ENCODE measurements at regions not wholly inside any gene's neighbourhood (a gene's known extent, or its start where the extent isn't known, plus 50 kb on each side); places are given as distances from the start of the nearest gene placed in this dataset.

DNA sequence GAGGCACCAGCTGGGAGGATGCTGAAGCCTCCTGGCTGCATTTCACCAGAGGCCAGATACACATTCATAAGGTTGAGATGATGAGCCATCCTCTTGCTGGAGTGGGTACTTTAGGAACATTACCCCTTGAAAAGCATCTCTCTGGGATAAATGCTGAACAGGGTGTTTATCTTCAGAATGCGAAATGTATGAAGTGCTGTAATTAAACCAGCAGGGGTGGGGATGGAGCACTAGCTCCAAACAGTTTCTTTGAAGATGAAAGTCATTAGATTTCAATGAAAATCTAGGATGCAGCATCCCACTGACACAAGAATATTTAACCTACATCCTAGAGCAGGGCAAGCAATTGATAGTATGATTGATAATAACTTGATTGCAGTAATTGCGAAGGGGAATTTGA lies 158.1 kb downstream of the CYLD start:
- TF ChIP-seq, protein P1, sequence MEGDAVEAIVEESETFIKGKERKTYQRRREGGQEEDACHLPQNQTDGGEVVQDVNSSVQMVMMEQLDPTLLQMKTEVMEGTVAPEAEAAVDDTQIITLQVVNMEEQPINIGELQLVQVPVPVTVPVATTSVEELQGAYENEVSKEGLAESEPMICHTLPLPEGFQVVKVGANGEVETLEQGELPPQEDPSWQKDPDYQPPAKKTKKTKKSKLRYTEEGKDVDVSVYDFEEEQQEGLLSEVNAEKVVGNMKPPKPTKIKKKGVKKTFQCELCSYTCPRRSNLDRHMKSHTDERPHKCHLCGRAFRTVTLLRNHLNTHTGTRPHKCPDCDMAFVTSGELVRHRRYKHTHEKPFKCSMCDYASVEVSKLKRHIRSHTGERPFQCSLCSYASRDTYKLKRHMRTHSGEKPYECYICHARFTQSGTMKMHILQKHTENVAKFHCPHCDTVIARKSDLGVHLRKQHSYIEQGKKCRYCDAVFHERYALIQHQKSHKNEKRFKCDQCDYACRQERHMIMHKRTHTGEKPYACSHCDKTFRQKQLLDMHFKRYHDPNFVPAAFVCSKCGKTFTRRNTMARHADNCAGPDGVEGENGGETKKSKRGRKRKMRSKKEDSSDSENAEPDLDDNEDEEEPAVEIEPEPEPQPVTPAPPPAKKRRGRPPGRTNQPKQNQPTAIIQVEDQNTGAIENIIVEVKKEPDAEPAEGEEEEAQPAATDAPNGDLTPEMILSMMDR (IDR thresholded peaks at IDR 0.05; ENCODE audit: low read depth, low read length, missing control alignments): no peak
- DNase-seq (ENCODE audit: low read depth): no peak
- no peak overlapping the region for H3K4me3 ChIP-seq (ENCODE audit: low read depth, low read length)

DNA sequence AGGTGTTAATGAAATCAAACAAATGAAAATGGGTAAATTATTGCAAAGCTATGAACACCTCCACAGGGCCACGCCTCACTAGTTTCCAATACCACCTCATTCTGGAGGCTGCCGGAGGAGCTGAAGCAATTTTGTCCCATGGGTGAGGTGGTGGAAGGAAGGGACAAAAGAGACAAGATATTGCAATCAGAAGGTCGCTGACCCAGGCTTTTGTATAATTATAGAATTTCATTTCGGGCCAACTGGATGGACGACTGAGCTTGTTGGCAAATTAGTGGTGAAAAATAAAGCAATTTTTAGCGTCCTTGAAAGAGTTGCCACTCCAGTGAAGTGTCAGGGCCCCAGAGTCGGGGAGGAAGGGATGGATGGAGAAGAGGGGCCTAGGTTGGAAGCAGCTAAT lies 147.9 kb downstream of the CYLD start:
- H3K4me3 ChIP-seq (ENCODE audit: low read depth, low read length): no peak overlapping the region
- no peak for DNase-seq (ENCODE audit: low read depth)
- TF ChIP-seq, protein P1 (IDR thresholded peaks at IDR 0.05; ENCODE audit: low read depth, low read length, missing control alignments): no peak

DNA sequence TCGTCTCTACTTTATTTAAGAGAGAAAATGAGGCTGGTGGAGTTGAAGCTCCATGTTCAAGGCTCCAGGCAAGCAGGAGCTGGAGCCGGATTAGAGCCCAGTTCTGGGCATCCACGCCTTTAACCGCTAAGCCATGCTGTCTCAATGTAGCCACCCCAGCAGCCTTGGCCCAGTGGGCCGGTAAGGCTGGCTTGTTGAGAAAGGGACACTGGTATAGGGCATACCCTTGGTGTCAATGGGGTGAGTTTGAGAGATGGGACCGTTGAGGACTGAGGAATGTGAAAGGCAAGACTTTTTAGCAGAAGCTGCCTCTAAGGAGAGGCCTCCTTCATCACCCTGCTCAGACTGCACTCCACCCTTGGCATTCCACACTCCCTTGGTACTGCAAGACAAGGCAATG lies 147.4 kb downstream of the CYLD start:
- no peak for DNase-seq (ENCODE audit: low read depth)
- no peak overlapping the region for H3K4me3 ChIP-seq (ENCODE audit: low read depth, low read length)
- TF ChIP-seq, protein P1 (IDR thresholded peaks at IDR 0.05; ENCODE audit: low read depth, low read length, missing control alignments): no peak

DNA sequence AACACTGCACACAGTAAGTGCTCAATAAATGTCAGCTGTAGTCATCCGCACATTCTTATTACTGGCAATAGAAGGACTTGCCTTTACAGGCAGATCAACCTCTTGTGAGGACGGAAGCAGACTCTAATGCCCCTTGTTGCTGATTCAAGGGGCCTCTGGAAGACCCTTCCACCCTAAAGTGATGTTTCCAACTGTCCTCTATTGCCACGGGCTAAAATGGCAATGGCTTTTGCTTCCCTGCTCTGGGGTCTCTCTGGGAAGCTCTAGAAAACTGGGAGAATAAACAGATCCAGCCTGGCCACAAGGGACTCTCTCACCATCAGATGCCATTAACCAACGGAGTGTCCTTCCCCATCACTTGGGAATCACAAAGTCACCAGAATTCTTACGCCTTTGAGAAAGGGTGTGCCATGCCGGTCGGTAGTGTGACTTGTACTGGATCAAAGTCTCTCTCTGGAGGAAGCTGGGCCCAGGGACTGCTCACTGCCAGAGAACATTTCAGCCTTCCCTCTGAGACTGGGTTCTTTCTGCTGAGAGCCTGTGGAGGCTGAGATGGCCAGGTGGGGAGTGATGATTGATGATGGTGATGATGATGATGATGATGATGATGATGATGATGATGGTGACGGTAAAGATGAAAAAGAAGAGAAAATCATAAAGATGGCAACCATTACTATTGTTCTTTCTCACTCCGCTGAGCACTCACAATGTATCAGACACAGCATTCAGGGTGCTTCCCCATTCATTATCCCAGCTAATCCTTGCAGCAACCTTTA lies 146.8 kb downstream of the CYLD start:
- no peak for DNase-seq (ENCODE audit: low read depth)
- TF ChIP-seq, protein P1 (IDR thresholded peaks at IDR 0.05; ENCODE audit: low read depth, low read length, missing control alignments): no peak
- no peak overlapping the region for H3K4me3 ChIP-seq (ENCODE audit: low read depth, low read length)

DNA sequence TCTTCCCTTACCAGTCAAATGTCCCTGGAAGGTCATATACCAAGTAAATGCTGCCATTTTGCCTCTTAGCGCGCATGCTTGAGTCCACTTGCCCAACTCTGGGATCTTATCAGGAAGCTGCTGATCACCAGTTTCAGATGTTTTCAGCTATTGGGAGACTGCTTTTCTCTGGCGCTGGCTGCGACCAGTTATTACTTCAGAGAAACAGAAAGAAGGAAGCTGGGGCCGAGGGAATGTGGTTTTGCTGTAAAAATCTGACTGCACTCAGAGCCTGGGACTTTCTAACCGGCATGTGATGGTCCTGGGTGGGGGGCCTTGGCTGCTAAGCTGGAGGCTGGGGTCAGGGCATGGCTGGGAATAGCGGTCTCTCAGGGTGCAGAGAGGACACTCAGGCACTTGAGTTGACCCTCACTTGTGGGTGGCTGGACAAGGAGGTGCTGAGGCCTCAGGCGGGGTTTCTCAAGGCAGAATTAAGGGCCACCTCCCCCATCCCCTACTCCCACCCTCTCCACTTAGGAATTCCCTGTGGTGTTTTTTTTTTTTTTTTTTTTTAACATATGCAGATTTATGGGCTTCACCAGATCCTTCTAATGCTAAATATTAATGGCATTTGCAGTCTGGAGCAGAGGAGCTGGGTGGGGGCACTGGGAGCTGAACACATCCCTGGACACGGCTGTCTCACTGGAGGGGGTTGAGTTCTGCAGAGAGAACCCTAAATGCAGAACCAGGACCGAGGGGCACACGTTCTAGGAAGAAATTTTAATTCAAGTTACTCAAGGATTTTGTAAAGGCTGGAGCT lies 145.8 kb downstream of the CYLD start:
- H3K4me3 ChIP-seq (ENCODE audit: low read depth, low read length): no peak overlapping the region
- no peak for DNase-seq (ENCODE audit: low read depth)
- TF ChIP-seq, protein P1 (IDR thresholded peaks at IDR 0.05; ENCODE audit: low read depth, low read length, missing control alignments): no peak

DNA sequence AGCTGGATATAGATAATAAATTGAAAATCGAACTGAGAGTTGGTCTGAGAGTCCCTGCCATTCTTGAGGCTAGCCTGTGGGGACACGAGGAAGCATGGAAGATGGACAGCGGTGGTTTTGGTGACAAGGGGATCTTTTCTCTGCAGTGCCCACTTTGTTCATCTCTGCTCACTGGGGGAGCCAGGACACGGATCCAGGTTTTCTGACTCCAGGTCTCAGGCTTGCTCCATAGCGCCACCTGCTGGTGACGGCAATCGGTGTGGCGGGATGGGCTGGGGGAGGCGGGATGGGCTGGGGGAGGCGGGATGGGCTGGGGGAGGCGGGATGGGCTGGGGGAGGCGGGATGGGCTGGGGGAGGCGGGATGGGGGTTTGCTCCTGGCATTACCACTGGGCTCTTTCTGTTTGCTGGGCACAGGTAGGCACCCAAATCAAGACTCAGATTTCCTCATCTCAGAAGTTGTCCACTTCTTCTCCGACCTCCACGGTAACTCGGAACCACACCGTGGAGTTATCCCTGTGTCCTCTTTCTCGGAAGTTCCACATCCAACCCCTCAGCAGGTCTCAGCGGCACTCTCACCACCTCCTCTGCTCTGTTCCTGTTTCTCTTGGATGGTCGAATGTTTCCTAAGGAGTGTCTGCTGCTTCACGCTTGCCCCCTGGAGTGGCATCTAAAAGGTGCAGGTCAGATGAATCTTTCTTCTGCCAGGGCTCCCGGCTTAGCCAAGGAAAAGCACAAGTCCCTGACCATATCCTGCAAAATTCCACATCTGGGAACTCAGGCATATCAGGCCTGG lies 142.4 kb downstream of the CYLD start:
- no peak overlapping the region for H3K4me3 ChIP-seq (ENCODE audit: low read depth, low read length)
- DNase-seq (ENCODE audit: low read depth): no peak
- TF ChIP-seq, protein P1 (IDR thresholded peaks at IDR 0.05; ENCODE audit: low read depth, low read length, missing control alignments): peak; percentile 75
